Right atrium auricular region (tissue), 2 donors: ENCODE measurements at regions not wholly inside any gene's neighbourhood (a gene's known extent, or its start where the extent isn't known, plus 50 kb on each side); places are given as distances from the start of the nearest gene placed in this dataset.

ENCODE experiments used
- DNase-seq: peaks from one replicate; pipeline ENCODE4 v3.0.0-alpha.2; 2019; ENCODE audit warnings: low spot score
- H3K27ac ChIP-seq, 2 donors: fragments of 200-600 bp; sonication (generic); 1 replicate in 1 of 2; 2 replicates in 1 of 2; pipeline ENCODE4 v1.5.1; 2016 to 2019
- H3K27me3 ChIP-seq, 2 donors: fragments of 200-600 bp; sonication (generic); one replicate each; pipeline versions ENCODE4 v1.5.1 to v1.6.0; 2017 to 2019
- H3K36me3 ChIP-seq: fragments of 200-600 bp; sonication (generic); one replicate; pipeline ENCODE4 v1.5.1; 2016
- H3K4me1 ChIP-seq, 2 donors: fragments of 200-600 bp; sonication (generic); one replicate each; pipeline versions ENCODE4 v1.5.1 to v1.6.0; 2017 to 2019
- H3K4me3 ChIP-seq, 2 donors: fragments of 200-600 bp; sonication (generic); 1 replicate in 1 of 2; 2 replicates in 1 of 2; pipeline ENCODE4 v1.5.1; 2017 to 2019; ENCODE audit warnings: mild to moderate bottlenecking in 1 of 2, moderate library complexity in 1 of 2
- H3K9me3 ChIP-seq, 2 donors: fragments of 200-600 bp; sonication (generic); one replicate each; pipeline ENCODE4 v1.5.1; 2019
- TF ChIP-seq, protein P1 (sequence below), 2 donors: fragments of 200-600 bp; sonication (generic); IDR thresholded peaks; one replicate each; pipeline ENCODE4 v1.5.1; 2019; ENCODE audit warnings: antibody characterized with exemption in 2 of 2

- no peaks in the 10 kb centered on the region for H3K36me3 ChIP-seq
- H3K27ac ChIP-seq: no peak overlapping the region
- H3K4me1 ChIP-seq: no peaks in the 10 kb centered on the region
- no peaks in the 10 kb centered on the region for H3K27me3 ChIP-seq
- no peak overlapping the region for H3K4me3 ChIP-seq
- TF ChIP-seq, protein P1, sequence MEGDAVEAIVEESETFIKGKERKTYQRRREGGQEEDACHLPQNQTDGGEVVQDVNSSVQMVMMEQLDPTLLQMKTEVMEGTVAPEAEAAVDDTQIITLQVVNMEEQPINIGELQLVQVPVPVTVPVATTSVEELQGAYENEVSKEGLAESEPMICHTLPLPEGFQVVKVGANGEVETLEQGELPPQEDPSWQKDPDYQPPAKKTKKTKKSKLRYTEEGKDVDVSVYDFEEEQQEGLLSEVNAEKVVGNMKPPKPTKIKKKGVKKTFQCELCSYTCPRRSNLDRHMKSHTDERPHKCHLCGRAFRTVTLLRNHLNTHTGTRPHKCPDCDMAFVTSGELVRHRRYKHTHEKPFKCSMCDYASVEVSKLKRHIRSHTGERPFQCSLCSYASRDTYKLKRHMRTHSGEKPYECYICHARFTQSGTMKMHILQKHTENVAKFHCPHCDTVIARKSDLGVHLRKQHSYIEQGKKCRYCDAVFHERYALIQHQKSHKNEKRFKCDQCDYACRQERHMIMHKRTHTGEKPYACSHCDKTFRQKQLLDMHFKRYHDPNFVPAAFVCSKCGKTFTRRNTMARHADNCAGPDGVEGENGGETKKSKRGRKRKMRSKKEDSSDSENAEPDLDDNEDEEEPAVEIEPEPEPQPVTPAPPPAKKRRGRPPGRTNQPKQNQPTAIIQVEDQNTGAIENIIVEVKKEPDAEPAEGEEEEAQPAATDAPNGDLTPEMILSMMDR (IDR thresholded peaks at IDR 0.05): no peak
- H3K9me3 ChIP-seq: peaks cover 0 to 30% of the 10 kb centered on the region in 2 donors
- no peak for DNase-seq
Measured at GRCh38 chr2:122764014-122764413, 1008.6 kb downstream of the TSN start.

DNA sequence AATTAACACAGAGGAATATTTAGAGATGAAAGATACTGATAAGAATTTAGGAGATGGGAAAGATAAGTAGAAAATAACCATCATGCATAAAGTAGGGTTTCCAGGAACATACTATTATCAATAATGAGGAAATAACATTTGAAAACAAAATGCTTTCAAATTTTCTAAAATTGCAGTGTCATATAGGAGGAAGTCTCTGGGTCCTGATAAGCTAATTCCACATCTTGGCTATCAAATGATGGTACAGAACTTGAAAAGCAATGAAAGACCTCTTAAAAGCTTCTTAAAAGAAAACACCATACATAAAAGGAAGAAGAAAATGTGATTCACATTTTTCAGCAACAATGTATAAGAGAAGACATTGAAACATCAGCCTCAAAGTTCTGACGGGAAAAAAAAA is 1024.8 kb downstream of the TSN start:
- Histone ChIP-seq H3K4me3 (no peak overlapping the region), H3K9me3 (peaks cover 0 to 3% of the 10 kb centered on the region in 2 donors), H3K4me1 (no peaks in the 10 kb centered on the region), H3K27ac (no peak overlapping the region), H3K36me3 (no peaks in the 10 kb centered on the region), H3K27me3 (no peaks in the 10 kb centered on the region)
- TF ChIP-seq, protein P1 (IDR thresholded peaks at IDR 0.05): no peak
- no peak for DNase-seq

- Histone ChIP-seq H3K9me3 (no peaks in the 10 kb centered on the region), H3K4me1 (no peaks in the 10 kb centered on the region), H3K4me3 (no peak overlapping the region), H3K27ac (no peak overlapping the region), H3K36me3 (no peaks in the 10 kb centered on the region), H3K27me3 (no peaks in the 10 kb centered on the region)
- TF ChIP-seq, protein P1 (IDR thresholded peaks at IDR 0.05): no peak
- DNase-seq: no peak
Measured at GRCh38 chr2:122794100-122794499, 1038.6 kb downstream of the TSN start.

DNA sequence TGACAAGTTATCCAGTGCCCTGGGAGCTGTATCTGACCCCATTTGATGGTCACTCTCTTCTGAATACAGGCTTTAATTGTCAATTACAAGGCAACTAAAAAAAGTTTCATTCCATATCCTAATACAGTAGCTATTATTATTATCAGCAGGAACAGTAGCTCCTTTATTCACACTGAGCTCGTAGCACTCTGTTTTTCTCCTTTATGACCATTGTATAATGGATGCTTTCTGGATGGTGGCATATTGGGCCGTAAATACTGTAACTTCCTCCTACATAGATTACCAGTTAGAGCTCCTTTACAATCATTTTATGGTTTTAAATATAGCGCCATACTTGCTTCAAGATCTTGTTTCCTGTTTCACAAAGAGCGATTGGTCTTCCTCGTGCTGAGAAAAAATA is 1040.3 kb downstream of the TSN start:
- TF ChIP-seq, protein P1 (IDR thresholded peaks at IDR 0.05): no peak
- peaks cover 0 to 4% of the 10 kb centered on the region in 2 donors for H3K9me3 ChIP-seq
- no peaks in the 10 kb centered on the region for H3K4me1 ChIP-seq
- no peak overlapping the region for H3K4me3 ChIP-seq
- H3K36me3 ChIP-seq: no peaks in the 10 kb centered on the region
- no peaks in the 10 kb centered on the region for H3K27me3 ChIP-seq
- no peak overlapping the region for H3K27ac ChIP-seq
- DNase-seq: no peak

- no peaks in the 10 kb centered on the region for H3K27me3 ChIP-seq
- no peaks in the 10 kb centered on the region for H3K36me3 ChIP-seq
- no peak for DNase-seq
- no peak overlapping the region for H3K4me3 ChIP-seq
- H3K27ac ChIP-seq: no peak overlapping the region
- no peaks in the 10 kb centered on the region for H3K4me1 ChIP-seq
- H3K9me3 ChIP-seq: peaks cover 0 to 4% of the 10 kb centered on the region in 2 donors
- TF ChIP-seq, protein P1 (IDR thresholded peaks at IDR 0.05): no peak
Measured at GRCh38 chr2:122799391-122799790, 1043.9 kb downstream of the TSN start.

GRCh38 chr2:122800781-122801180 is 1045.3 kb downstream of the TSN start:
- TF ChIP-seq, protein P1 (IDR thresholded peaks at IDR 0.05): no peak
- H3K27ac ChIP-seq: no peak overlapping the region
- H3K4me3 ChIP-seq: no peak overlapping the region
- peaks cover 0 to 4% of the 10 kb centered on the region in 2 donors for H3K9me3 ChIP-seq
- no peaks in the 10 kb centered on the region for H3K27me3 ChIP-seq
- H3K4me1 ChIP-seq: no peaks in the 10 kb centered on the region
- no peak for DNase-seq
- no peaks in the 10 kb centered on the region for H3K36me3 ChIP-seq
